ENCODE measurements at regions not wholly inside any gene's neighbourhood (a gene's known extent, or its start where the extent isn't known, plus 50 kb on each side); places are given as distances from the start of the nearest gene placed in this dataset.

GRCh38 chr5:54838843-54839242, 146.6 kb downstream of the ESM1 start:
- Histone ChIP-seq H3K79me2 (replicated peaks; ENCODE audit: insufficient read depth) (no peaks in the 10 kb centered on the region), H3K36me3 (ENCODE audit: insufficient read depth) (no peaks in the 10 kb centered on the region), H4K20me1 (replicated peaks; ENCODE audit: insufficient read depth) (no peaks in the 10 kb centered on the region), H3K9me2 (ENCODE audit: insufficient read depth) (no peaks in the 10 kb centered on the region), H3K27me3 (ENCODE audit: insufficient read depth) (no peaks in the 10 kb centered on the region), H3K4me3 (no peak overlapping the region), H3F3A (replicated peaks; ENCODE audit: low read depth) (no peaks in the 10 kb centered on the region), H3K4me2 (no peak overlapping the region), H3K4me1 (ENCODE audit: insufficient read depth) (no peaks in the 10 kb centered on the region), H3K27ac (ENCODE audit: low read depth) (no peak overlapping the region), H2AFZ (no peak overlapping the region)
- Mint-ChIP-seq H3K27ac (no peak overlapping the region), H3K36me3 (ENCODE audit: low read depth) (no peaks in the 10 kb centered on the region), H3K4me1 (peaks cover 4% of the 10 kb centered on the region; the same call in 2 of the 3 replicates), H3K4me3 (no peak overlapping the region), H3K27me3 (ENCODE audit: insufficient read depth, low read depth, poor library complexity) (peaks cover 1% of the 10 kb centered on the region), H3K9me3 (no peaks in the 10 kb centered on the region)
- DNase-seq (ENCODE audit: low spot score) (no peak), ATAC-seq (no peak)
- no peak for TF ChIP-seq NANOG (IDR thresholded peaks at IDR 0.05; ENCODE audit: borderline replicate concordance)
- TF ChIP-seq, protein P1, sequence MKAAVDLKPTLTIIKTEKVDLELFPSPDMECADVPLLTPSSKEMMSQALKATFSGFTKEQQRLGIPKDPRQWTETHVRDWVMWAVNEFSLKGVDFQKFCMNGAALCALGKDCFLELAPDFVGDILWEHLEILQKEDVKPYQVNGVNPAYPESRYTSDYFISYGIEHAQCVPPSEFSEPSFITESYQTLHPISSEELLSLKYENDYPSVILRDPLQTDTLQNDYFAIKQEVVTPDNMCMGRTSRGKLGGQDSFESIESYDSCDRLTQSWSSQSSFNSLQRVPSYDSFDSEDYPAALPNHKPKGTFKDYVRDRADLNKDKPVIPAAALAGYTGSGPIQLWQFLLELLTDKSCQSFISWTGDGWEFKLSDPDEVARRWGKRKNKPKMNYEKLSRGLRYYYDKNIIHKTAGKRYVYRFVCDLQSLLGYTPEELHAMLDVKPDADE (IDR thresholded peaks at IDR 0.05): no peak
- TF ChIP-seq ZNF114 (CRISPR knock-in tag; IDR thresholded peaks at IDR 0.05): no peak
- TF ChIP-seq CREB1 (CRISPR knock-in tag; IDR thresholded peaks at IDR 0.05; ENCODE audit: low read depth): no peak
- TF ChIP-seq ZNF331 (CRISPR knock-in tag; IDR thresholded peaks at IDR 0.05; ENCODE audit: low read depth): no peak
- TF ChIP-seq POLR2AphosphoS5 (IDR thresholded peaks at IDR 0.05; ENCODE audit: low read depth): no peak
- no peak for TF ChIP-seq EZH2 (IDR thresholded peaks at IDR 0.05; ENCODE audit: low read depth, unreplicated experiment)
- no peak for TF ChIP-seq JUNB (IDR thresholded peaks at IDR 0.05; ENCODE audit: unreplicated experiment)

DNA sequence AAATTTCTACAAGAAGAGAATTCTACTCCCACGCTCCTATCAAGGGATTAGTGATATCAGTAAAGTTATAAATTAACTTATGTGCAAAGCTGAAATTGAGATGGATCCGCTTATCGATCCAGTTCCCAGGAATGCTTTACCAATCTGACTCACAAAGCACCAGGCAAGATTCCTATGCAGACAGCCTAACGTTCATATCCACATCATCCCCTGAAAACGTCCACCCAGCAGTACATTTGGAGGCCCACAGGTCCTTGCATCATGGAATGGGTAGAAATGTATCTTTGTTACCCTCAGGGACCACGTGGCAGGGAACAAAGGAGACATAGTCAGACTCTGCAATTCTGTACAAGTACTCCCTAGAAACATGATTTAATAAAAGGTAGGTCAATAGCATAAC, 147.4 kb downstream of the ESM1 start:
- Histone ChIP-seq H3K9me2 (ENCODE audit: insufficient read depth) (no peaks in the 10 kb centered on the region), H2AFZ (no peak overlapping the region), H4K20me1 (replicated peaks; ENCODE audit: insufficient read depth) (no peaks in the 10 kb centered on the region), H3K36me3 (ENCODE audit: insufficient read depth) (no peaks in the 10 kb centered on the region), H3F3A (replicated peaks; ENCODE audit: low read depth) (no peaks in the 10 kb centered on the region), H3K4me1 (ENCODE audit: insufficient read depth) (no peaks in the 10 kb centered on the region), H3K4me3 (no peak overlapping the region), H3K27ac (ENCODE audit: low read depth) (no peak overlapping the region), H3K79me2 (replicated peaks; ENCODE audit: insufficient read depth) (no peaks in the 10 kb centered on the region), H3K4me2 (no peak overlapping the region), H3K27me3 (ENCODE audit: insufficient read depth) (no peaks in the 10 kb centered on the region)
- ATAC-seq (no peak), DNase-seq (ENCODE audit: low spot score) (no peak)
- H3K9me3 Mint-ChIP-seq: no peaks in the 10 kb centered on the region
- H3K4me1 Mint-ChIP-seq: peaks cover 4% of the 10 kb centered on the region; the same call in 2 of the 3 replicates
- peaks cover 3% of the 10 kb centered on the region for H3K27me3 Mint-ChIP-seq (ENCODE audit: insufficient read depth, low read depth, poor library complexity)
- no peak overlapping the region for H3K27ac Mint-ChIP-seq
- TF ChIP-seq ZNF114 (CRISPR knock-in tag; IDR thresholded peaks at IDR 0.05) (no peak), NANOG (IDR thresholded peaks at IDR 0.05; ENCODE audit: borderline replicate concordance) (no peak), JUNB (IDR thresholded peaks at IDR 0.05; ENCODE audit: unreplicated experiment) (no peak)
- no peaks in the 10 kb centered on the region for H3K36me3 Mint-ChIP-seq (ENCODE audit: low read depth)
- H3K4me3 Mint-ChIP-seq: no peak overlapping the region

GRCh38 chr5:54837093-54837492, 148.3 kb downstream of the ESM1 start:
- DNase-seq (ENCODE audit: low spot score) (no peak), ATAC-seq (no peak)
- H3K79me2 ChIP-seq (replicated peaks; ENCODE audit: insufficient read depth): no peaks in the 10 kb centered on the region
- H3K4me3 Mint-ChIP-seq: no peak overlapping the region
- H3K9me2 ChIP-seq (ENCODE audit: insufficient read depth): no peaks in the 10 kb centered on the region
- H3K27me3 Mint-ChIP-seq (ENCODE audit: insufficient read depth, low read depth, poor library complexity): peaks cover 3% of the 10 kb centered on the region
- H3F3A ChIP-seq (replicated peaks; ENCODE audit: low read depth): no peaks in the 10 kb centered on the region
- no peaks in the 10 kb centered on the region for H3K4me1 ChIP-seq (ENCODE audit: insufficient read depth)
- no peak overlapping the region for H3K4me2 ChIP-seq
- H3K4me3 ChIP-seq: no peak overlapping the region
- H3K36me3 ChIP-seq (ENCODE audit: insufficient read depth): no peaks in the 10 kb centered on the region
- TF ChIP-seq EZH2 (IDR thresholded peaks at IDR 0.05; ENCODE audit: low read depth, unreplicated experiment): no peak
- H2AFZ ChIP-seq: no peak overlapping the region
- no peaks in the 10 kb centered on the region for H3K9me3 Mint-ChIP-seq
- H3K27ac Mint-ChIP-seq: no peak overlapping the region
- H3K4me1 Mint-ChIP-seq: peaks cover 2% of the 10 kb centered on the region; the same call in 2 of the 3 replicates
- H3K27me3 ChIP-seq (ENCODE audit: insufficient read depth): no peaks in the 10 kb centered on the region
- H3K36me3 Mint-ChIP-seq (ENCODE audit: low read depth): no peaks in the 10 kb centered on the region
- no peak overlapping the region for H3K27ac ChIP-seq (ENCODE audit: low read depth)
- no peaks in the 10 kb centered on the region for H4K20me1 ChIP-seq (replicated peaks; ENCODE audit: insufficient read depth)

Measured in GM23338 (cell line).